PFSK-1 (cell line): ENCODE measurements at regions not wholly inside any gene's neighbourhood (a gene's known extent, or its start where the extent isn't known, plus 50 kb on each side); places are given as distances from the start of the nearest gene placed in this dataset.

Experiments used
- FOXP2 ChIP-seq: optimal IDR thresholded peaks from 2 replicates; pipeline ENCODE3; 2011; ENCODE audit warnings: borderline replicate concordance, control low read depth, inconsistent platforms; ENCODE audit not compliant: insufficient read depth; ENCODE audit errors: extremely low read length, extremely low read depth
- POLR2AphosphoS5 ChIP-seq: IDR thresholded peaks from 2 replicates; pipeline ENCODE4 v1.6.1; 2012; ENCODE audit warnings: low read depth, mild to moderate bottlenecking, control low read depth, low read length, moderate library complexity
- REST ChIP-seq, 2 experiments: IDR thresholded peaks; 2 replicates each; pipeline versions ENCODE4 v1.6.1 to v1.8.0; 2011 to 2012; ENCODE audit warnings: low read depth in 2 of 2, low read length in 2 of 2, control low read depth in 1 of 2, inconsistent platforms in 1 of 2, mild to moderate bottlenecking in 1 of 2, moderate library complexity in 1 of 2; ENCODE audit not compliant: insufficient read depth in 1 of 2
- SIN3A ChIP-seq: IDR thresholded peaks from 2 replicates; pipeline ENCODE4 v1.6.1; 2012; ENCODE audit warnings: mild to moderate bottlenecking, low read length, moderate library complexity, borderline replicate concordance; ENCODE audit not compliant: insufficient read depth
- TAF1 ChIP-seq: IDR thresholded peaks from 2 replicates; pipeline ENCODE4 v1.6.1; 2012; ENCODE audit warnings: low read length, control low read depth, borderline replicate concordance; ENCODE audit not compliant: insufficient read depth

- no peak for TF ChIP-seq REST (IDR thresholded peaks at IDR 0.05; ENCODE audit: insufficient read depth in 1 of 2, low read depth in 2 of 2, low read length in 2 of 2)
- TF ChIP-seq TAF1: no peak
- TF ChIP-seq SIN3A: no peak
- TF ChIP-seq POLR2AphosphoS5: no peak
- no peak for TF ChIP-seq FOXP2
Measured at GRCh38 chr1:232393010-232393409, 236.9 kb downstream of the SIPA1L2 start.

- TF ChIP-seq TAF1 (no peak), SIN3A (no peak), REST (IDR thresholded peaks at IDR 0.05; ENCODE audit: insufficient read depth in 1 of 2, low read depth in 2 of 2, low read length in 2 of 2) (no peak), FOXP2 (no peak)
Measured at GRCh38 chr1:232390590-232390989, 239.3 kb downstream of the SIPA1L2 start.

GRCh38 chr1:232389744-232390143 lies 240.2 kb downstream of the SIPA1L2 start:
- TF ChIP-seq REST (IDR thresholded peaks at IDR 0.05; ENCODE audit: insufficient read depth in 1 of 2, low read depth in 2 of 2, low read length in 2 of 2) (no peak), TAF1 (no peak), POLR2AphosphoS5 (no peak), SIN3A (no peak), FOXP2 (no peak)

- TF ChIP-seq REST (IDR thresholded peaks at IDR 0.05; ENCODE audit: insufficient read depth in 1 of 2, low read depth in 2 of 2, low read length in 2 of 2): no peak
- no peak for TF ChIP-seq TAF1
- no peak for TF ChIP-seq SIN3A
- no peak for TF ChIP-seq FOXP2
- no peak for TF ChIP-seq POLR2AphosphoS5
Measured at GRCh38 chr1:232388363-232388762, 241.6 kb downstream of the SIPA1L2 start.
